Stimulated activated CD4-positive, alpha-beta T cell treated with anti-CD3 and anti-CD28 coated beads, TNF-alpha, amount 100 ng/mL, for 48 hours (primary cell): ENCODE measurements at regions not wholly inside any gene's neighbourhood (a gene's known extent, or its start where the extent isn't known, plus 50 kb on each side); places are given as distances from the start of the nearest gene placed in this dataset.

Experiments used
- DNase-seq, 3 donors: peaks; one replicate each; pipeline ENCODE4 v3.0.0-alpha.2; 2020; ENCODE audit warnings: low read depth in 3 of 3

GRCh38 chr4:125515016-125515415, 200.3 kb downstream of the FAT4 start:
- no peak for DNase-seq

- DNase-seq: no peak
These were observed 203.1 kb downstream of the FAT4 start for GRCh38 chr4:125517831-125518230.

DNA sequence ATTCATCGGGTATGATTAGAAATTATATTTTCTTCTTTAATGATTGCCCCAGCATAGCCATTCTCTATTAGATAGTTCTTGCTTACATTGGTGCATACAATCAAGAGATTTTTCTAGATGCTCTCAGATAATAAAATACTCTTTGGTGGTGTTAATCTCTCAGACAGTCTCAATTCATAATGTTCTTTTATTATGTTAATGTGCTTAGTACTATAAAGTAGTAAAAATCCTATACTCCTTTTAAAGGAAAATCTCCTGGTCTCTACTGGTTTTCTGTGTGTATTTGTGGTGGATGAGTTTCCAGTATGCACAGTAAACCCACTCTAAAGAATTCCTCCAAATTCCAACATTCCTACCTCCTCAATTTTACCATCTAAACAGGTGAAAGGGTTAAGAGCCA, 203.5 kb downstream of the FAT4 start:
- DNase-seq: no peak

DNA sequence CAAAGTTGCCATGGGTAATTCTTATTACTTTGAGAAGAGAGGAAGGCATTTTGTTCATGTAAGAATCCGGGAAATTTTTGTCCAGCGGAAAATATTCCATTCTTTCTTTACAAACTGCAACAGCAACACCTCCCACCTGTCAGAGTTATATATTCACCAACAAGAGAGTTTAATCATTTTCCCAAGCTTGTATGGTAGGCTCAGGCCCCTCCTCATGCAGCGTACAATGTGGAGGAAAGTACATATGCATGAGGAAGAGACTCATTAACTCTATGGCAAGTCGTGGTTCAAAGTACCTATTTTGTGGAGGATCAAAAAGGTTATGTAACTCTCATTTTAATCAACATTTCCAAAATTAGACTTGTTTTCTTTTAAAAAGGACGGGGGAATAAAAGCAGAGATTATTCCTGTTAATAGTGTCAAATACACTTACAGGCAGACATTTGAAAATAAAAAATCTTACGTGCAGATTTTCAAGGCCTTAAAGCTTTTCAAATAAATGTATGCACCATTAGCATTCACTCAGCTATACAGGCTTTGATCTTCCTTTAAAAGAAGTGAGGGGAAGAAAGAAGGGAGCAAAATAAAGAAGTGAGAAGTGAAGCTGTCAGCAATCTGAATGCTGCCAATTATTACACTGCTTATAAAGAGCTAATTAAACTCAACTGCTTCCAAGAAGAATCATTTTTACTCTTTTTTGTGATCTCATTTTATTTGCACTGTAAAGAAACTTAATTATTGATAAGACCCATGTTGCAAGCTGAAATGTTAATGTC, 204.8 kb downstream of the FAT4 start:
- DNase-seq: no peak

- no peak for DNase-seq
These were observed 205.7 kb downstream of the FAT4 start for GRCh38 chr4:125520258-125520990.

DNA sequence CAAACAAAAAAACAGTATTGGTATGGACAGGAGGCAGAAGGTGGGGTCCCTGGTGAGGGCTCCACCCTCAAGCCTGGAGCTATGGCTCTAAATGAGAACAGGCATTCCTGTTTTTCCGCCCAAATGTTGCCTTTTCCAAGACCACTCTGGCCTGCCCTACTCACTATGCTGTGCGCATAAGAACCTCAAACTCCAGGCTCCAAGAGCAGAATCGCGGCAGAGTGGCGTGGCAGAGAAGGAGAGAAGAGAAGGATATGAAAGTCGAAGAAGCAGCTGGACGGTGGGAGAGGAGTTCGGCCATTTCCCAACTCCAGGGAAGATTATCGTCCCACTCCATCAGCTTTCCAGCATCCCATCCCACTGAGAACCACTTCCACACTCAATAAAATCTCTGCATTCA, 207.8 kb downstream of the FAT4 start:
- no peak for DNase-seq

DNA sequence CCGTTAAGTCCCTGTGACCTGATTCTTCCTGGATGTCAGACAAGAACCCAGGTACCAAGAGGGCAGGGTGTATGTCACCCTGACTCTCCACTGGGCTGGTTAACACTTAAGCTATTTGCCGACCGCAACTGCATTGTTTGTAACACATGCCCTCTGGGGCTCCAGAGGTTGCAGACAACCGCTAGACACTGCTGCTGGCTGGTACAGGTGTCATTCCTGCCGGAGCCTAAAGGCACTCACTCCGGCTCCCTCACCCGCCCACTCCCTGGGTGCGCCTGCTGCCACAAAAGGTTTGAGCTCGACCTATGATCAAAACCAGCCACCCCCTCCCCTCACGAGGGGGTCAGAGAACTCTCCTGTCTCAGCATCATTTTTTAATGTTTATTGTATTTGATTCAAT, 208.2 kb downstream of the FAT4 start:
- no peak for DNase-seq

GRCh38 chr4:125526420-125526819, 211.7 kb downstream of the FAT4 start:
- no peak for DNase-seq

- DNase-seq: no peak
These were observed 212.9 kb downstream of the FAT4 start for GRCh38 chr4:125527681-125528080.

GRCh38 chr4:125529071-125529470, 214.3 kb downstream of the FAT4 start:
- DNase-seq: no peak

DNA sequence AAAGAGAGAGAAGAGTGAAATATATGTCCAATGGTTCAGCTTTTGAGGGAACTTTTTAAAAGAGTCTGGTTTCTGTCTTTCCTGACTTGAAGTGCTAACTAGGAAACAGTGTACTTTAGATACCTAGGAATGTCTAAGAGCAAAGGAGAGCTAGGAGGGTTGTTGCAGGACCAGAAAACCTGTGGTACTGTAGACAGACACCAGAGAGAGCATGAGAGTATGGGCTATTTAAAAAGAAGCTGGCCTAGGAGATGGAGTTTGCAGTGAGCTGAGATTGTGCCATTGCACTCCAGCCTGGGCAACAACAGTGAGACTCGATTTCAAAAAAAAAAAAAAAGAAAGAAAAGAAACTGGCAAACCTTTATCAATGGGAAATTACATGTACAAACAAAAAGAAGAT, 223.9 kb downstream of the FAT4 start:
- DNase-seq: no peak

- no peak for DNase-seq
These were observed 224.9 kb downstream of the FAT4 start for GRCh38 chr4:125539691-125540090.

- no peak for DNase-seq
These were observed 227.2 kb downstream of the FAT4 start for GRCh38 chr4:125541836-125542385.

DNA sequence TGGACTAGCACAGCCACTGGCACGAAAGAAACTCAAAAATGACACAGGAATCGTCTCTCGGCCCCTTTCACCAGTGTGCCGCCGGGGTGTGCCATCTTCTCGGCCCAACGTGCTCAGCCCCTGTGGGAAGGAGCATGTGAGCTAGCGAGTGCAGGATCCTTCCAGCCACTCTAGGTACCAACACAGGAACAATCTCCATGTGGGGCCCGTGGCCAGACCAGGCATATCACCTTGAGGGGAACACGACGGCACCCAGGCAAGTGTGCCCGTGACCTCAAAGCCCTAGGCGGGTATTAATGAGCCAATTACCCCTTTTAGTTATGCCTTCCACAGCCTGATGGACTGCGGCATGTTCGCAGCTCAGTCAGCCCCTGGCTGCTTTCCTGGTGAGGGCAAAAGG, 231.5 kb downstream of the FAT4 start:
- DNase-seq: no peak

- no peak for DNase-seq
These were observed 233.1 kb downstream of the FAT4 start for GRCh38 chr4:125547836-125548235.

DNA sequence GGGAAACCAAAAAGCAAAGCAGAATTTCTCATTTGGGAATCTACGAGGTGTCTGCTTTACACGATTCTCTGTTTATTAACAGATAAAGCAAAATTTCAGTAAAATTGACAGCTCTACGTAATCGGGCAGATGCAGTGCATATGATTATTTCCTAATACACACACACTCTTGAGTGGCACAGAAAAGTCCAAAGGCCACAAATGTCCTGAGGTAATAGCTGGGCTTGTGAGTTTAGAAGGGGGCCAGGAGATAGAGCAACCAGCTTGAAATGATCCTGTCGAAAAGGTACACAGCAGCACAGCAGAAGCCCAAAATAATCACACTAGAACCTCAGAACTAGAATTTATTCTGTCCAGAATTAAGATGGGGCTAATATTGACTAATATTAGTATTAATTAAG, 236.0 kb downstream of the FAT4 start:
- DNase-seq: no peak

DNA sequence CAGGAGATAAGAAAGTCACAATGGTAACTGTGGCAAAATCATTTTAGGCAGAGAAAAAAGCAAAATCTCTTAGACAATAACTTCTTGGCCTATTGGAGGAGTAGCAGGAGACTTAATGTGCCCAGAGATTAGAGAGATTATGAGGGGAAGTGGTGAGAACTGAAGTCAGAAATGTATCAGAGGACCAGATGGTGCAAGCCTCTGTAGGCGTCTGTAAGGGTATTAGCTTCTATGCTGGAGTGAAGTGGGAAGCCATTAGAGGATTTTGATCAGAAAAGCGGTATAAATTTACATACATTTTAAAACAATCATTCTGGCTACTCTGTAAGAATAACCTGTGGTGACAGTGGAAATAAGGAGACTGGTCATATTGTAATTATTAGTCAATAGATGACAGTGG, 236.7 kb downstream of the FAT4 start:
- no peak for DNase-seq

GRCh38 chr4:125551967-125552366, 237.2 kb downstream of the FAT4 start:
- no peak for DNase-seq

- no peak for DNase-seq
These were observed 257.8 kb downstream of the FAT4 start for GRCh38 chr4:125572601-125573000.

DNA sequence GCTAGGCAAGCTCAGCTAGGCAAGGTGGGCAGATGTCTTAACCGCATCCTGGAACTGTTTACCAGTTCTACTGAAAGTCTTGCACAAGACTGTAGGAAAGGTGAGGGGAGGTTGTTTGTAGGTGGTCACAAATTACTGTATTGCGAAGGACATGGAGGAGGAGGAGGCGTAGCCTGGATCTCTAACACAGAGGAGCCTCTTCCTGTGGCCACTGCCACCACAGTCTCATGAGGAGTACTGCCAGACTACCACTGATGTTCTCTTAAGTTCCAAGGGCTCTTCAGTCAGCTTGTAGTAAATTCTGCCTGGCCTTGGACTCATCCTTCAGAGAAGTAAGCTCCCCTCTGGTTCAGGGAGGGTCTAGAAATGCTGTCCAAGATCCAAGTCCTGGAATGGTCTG, 258.6 kb downstream of the FAT4 start:
- DNase-seq: no peak

- no peak for DNase-seq
These were observed 259.0 kb downstream of the FAT4 start for GRCh38 chr4:125573786-125574185.

DNA sequence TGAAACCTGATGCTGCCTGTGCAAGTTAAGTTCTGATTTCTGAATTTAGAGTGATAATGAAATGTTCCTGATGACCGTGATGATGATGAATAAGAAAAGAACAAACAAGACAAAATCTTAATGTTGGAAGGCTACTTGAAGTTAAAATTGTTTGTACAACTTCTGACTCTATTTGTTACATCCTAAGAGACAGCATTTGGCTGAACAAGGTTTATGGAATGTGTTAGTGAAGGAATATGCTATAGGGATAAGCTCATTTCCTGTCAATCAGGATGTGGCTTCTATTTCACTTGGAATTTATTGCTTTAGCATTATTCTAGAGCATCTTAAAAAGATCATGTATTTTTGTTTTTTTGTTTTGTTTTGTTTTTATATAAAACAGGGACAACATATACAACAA, 267.5 kb downstream of the FAT4 start:
- no peak for DNase-seq

DNA sequence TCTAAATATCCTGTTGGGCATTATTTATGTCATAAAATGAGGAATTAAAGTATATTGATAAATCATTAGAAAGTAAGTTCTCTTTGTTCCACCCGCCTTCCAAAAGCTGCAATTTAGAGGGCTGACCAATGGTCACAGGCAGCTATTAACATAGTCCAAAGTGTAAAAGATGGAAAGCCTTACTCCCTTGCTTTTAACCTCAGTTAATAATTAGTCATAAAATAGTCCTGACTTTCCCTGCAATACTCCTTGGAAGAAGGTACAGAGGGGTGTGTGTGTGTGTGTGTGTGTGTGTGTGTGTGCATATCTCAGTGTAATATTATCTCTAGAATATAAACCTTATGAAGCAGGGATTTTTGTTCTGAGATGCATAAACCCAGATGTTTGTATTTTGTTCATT, 275.4 kb downstream of the FAT4 start:
- no peak for DNase-seq
